GM19372 (cell line): ENCODE measurements at regions not wholly inside any gene's neighbourhood (a gene's known extent, or its start where the extent isn't known, plus 50 kb on each side); places are given as distances from the start of the nearest gene placed in this dataset.
"Not testable (repeated sequence)": the region's sequence is repeated elsewhere in the genome, so short reads cannot be mapped to it uniquely, and the experiment has no call there.

Experiments
- ATAC-seq: cut with Tn5 transposase; IDR thresholded peaks from one replicate; pipeline ENCODE4 v1.9.1; 2021; ENCODE audit warnings: mild to moderate bottlenecking, low read depth, moderate library complexity; ENCODE audit not compliant: unreplicated experiment

GRCh38 chr7:17552952-17553351 lies 254.5 kb downstream of the AHR start:
- no peak for ATAC-seq

- ATAC-seq: no peak
Measured at GRCh38 chr7:17554341-17555015, 256.0 kb downstream of the AHR start.

GRCh38 chr7:17556247-17556956 lies 257.9 kb downstream of the AHR start:
- ATAC-seq: no peak

GRCh38 chr7:17557251-17557671 lies 258.8 kb downstream of the AHR start:
- ATAC-seq: no peak

GRCh38 chr7:17558135-17558534 lies 259.7 kb downstream of the AHR start:
- ATAC-seq: no peak

GRCh38 chr7:17558558-17559332 lies 260.3 kb downstream of the AHR start:
- no peak for ATAC-seq

GRCh38 chr7:17559388-17559787 lies 260.9 kb downstream of the AHR start:
- no peak for ATAC-seq

GRCh38 chr7:17560516-17560915 lies 262.1 kb downstream of the AHR start:
- no peak for ATAC-seq

- no peak for ATAC-seq
Measured at GRCh38 chr7:17560966-17561365, 262.5 kb downstream of the AHR start.

- no peak for ATAC-seq
Measured at GRCh38 chr7:17564678-17565212, 266.3 kb downstream of the AHR start.

- no peak for ATAC-seq
Measured at GRCh38 chr7:17580141-17580540, 281.7 kb downstream of the AHR start.

GRCh38 chr7:17580856-17581255 lies 282.4 kb downstream of the AHR start:
- ATAC-seq: no peak

GRCh38 chr7:17581301-17581700 lies 282.8 kb downstream of the AHR start:
- no peak for ATAC-seq

- not testable (repeated sequence) for ATAC-seq
Measured at GRCh38 chr7:17582696-17583095, 284.2 kb downstream of the AHR start.

- ATAC-seq: no peak
Measured at GRCh38 chr7:17583786-17584185, 285.3 kb downstream of the AHR start.

GRCh38 chr7:17584822-17585221 lies 286.4 kb downstream of the AHR start:
- no peak for ATAC-seq

GRCh38 chr7:17586711-17587110 lies 288.3 kb downstream of the AHR start:
- no peak for ATAC-seq

GRCh38 chr7:17588730-17589129 lies 290.3 kb downstream of the AHR start:
- no peak for ATAC-seq

- ATAC-seq: no peak
Measured at GRCh38 chr7:17589671-17590070, 291.2 kb downstream of the AHR start.

- ATAC-seq: no peak
Measured at GRCh38 chr7:17590221-17590620, 291.8 kb downstream of the AHR start.

- no peak for ATAC-seq
Measured at GRCh38 chr7:17593819-17594419, 295.5 kb downstream of the AHR start.
